ELF-1 (cell line): ENCODE measurements at regions not wholly inside any gene's neighbourhood (a gene's known extent, or its start where the extent isn't known, plus 50 kb on each side); places are given as distances from the start of the nearest gene placed in this dataset.
"Not testable (repeated sequence)": the region's sequence is repeated elsewhere in the genome, so short reads cannot be mapped to it uniquely, and the experiment has no call there.

Experiments used
- DNase-seq: peaks from one replicate; pipeline ENCODE4 v3.0.0-alpha.2; 2016; ENCODE audit warnings: low read depth, low spot score

DNA sequence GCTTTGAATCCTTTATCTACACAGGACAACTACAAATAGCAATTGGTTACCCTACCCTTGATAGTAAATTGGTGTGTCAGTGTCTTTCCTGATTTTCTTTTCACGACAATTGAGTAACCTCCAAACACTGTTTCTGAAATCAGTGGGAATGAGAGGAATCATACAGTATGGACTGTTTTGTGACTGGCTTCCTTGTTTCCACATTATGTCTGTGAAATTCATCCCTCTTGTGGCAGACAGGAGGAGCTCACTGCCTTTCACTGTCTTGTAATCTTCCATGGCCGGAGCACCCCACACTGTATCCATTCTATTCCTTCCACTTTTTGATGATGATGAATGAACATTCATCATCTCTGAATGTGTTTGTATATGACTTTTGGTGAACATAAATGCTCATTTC lies 164.0 kb upstream of the PZP start:
- no peak for DNase-seq

- DNase-seq, result no peak
Measured at GRCh38 chr12:9367828-9368227, 159.6 kb upstream of the PZP start.

DNA sequence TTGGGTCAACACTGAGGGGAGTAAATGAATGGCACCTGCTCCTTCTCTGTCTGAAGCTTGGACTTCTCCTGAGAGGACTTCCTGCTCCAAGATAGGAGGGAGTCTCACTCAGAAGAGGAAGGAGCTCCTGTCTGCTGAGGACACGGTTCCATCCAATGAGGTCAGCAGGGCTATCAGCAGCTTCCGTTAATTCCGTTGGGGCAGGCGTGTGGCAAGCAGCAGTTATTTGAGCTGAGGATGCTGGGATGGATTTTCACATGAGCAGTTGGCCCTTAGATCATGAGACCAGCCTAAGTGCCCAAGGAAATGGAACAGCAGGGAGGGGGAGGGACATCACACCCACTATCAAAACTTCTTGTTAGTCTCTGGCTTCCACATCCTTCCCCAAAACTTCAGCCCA lies 159.0 kb upstream of the PZP start:
- DNase-seq, result no peak

DNA sequence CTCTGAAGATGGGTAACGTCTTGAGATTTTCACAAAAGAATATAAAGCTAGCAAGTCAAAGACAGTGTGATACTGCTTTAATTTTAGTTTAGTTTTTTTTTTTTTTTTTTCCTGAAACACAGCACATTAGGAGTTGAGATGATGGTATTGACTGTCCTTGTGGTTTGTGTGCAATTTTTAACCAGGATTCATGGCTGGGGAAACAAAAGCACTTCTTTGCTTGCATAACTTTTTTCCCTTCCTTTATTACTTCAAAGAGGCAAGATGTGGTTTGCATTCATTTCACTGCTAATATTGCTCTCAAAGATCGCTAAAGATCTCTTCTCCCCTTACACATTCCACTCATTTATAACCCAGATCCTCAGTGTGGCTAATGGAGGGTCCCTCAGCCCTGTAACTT lies 157.1 kb upstream of the PZP start:
- DNase-seq, result no peak

GRCh38 chr12:9364224-9365176 lies 156.3 kb upstream of the PZP start:
- peak; percentile 86 for DNase-seq

DNA sequence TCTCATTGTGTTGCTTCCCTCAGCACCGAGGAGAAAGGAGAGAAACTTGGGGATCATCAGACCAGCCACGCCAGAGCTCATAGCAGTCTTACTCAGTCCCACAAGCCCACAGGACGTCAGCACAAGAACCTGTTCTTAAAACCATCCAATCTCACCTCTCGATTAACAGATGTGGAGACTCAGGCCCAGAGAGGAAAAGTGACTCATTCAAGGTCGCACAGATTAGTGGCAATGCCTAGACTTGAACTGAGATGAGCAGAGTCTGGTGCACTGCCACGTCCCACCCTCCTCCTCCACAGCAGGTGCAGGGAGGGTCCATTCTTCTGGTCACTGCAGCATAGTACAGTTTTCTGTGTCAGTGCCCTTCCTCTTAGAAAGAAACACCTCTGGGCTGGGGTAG lies 154.9 kb upstream of the PZP start:
- DNase-seq, result no peak

DNA sequence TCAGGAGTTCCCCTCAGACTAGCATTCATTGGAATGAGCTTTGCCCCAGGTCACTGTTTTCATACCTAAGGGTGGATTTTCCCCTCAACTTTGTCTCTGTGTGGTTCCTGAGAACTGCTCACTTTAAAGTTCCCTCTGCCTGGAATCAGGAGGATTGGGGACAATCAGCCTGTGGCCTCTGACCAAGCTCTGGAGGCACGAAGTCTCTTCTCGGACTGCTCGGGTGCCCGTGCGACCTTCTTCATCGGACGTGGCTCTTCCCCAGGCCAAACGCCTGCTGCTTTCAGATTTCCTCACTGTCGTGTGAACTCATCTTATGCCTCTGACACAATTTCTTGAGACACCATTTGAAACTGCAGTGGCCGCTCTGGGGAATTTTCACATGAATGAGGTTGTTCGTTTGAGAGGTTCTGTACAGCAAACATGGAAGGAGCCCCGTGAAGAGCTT lies 153.7 kb upstream of the PZP start:
- no peak for DNase-seq

- DNase-seq, result not testable (repeated sequence)
Measured at GRCh38 chr12:9354009-9354754, 146.0 kb upstream of the PZP start.

GRCh38 chr12:9351136-9351535 lies 142.9 kb upstream of the PZP start:
- DNase-seq, result no peak

DNA sequence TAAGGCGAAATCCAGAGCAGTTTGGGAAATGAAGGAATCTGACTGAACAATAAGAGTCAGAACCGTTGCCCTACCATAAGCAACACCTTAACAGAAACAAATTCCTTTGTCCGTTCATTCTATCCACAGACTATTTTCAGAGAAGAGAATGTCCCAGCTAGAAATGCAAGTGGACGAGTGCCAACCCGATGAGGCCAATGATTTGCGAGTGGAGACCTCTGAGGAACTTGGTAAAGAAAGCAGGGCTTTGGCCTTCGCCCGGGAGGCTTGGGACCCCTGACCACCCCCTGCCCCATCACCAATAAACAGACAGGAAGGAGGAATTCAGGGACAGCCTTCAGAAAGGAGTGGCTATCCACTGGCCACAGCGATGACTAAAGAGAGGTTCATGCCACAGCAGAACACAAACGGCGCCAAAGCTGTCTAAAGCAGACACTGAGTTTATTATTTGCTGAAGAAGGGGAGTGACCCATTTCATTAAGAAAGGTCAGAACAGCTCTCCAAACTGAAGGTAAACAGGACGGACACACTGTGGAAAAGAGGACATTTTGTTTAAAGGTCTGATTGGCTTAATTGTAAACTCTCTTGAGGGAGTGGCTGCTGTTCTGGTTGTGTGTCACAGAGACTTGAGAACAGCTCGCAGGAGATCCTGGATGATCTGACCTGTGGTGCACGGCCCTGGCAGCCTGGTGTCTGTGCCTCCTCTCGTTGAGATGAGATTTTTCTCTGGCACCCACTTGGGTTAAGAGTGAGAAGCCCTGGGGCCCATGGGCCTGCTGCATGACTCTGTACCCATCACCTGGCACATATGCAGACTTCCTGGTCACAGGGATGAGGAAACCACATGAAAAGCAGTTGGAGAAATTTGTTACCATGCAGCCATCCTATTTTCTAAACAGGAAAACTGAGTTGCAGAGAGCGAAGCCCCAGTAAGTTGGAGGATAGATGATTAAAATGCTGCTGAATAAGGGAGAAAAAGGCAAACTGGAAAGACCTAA lies 142.0 kb upstream of the PZP start:
- no peak for DNase-seq

DNA sequence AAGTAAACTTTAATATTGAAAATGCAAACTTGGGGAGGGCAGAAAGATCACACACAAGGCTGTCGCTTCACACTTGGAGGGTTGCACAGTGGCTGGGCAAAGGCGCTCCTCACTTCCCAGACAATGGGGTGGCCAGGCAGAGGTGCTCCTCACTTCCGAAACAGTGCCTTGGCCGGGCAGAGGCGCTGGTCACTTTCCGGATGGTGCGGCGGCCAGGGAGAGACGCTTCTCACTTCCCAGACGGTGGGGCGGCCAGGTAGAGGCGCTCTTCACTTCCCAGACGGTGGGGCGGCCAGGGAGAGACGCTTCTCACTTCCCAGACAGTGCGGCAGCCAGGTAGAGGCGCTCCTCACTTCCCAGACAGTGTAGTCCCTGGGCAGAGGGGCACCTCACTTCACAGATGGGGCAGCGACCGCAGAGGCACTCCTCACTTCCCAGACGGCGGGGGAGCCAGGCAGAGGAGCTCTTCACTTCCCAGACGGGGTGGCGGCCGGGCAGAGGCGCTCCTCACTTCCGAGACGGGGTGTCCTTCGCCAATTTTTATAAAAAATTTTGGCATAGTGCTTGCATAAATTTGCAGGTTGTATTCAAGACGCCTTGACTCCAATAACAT lies 140.8 kb upstream of the PZP start:
- no peak for DNase-seq

DNA sequence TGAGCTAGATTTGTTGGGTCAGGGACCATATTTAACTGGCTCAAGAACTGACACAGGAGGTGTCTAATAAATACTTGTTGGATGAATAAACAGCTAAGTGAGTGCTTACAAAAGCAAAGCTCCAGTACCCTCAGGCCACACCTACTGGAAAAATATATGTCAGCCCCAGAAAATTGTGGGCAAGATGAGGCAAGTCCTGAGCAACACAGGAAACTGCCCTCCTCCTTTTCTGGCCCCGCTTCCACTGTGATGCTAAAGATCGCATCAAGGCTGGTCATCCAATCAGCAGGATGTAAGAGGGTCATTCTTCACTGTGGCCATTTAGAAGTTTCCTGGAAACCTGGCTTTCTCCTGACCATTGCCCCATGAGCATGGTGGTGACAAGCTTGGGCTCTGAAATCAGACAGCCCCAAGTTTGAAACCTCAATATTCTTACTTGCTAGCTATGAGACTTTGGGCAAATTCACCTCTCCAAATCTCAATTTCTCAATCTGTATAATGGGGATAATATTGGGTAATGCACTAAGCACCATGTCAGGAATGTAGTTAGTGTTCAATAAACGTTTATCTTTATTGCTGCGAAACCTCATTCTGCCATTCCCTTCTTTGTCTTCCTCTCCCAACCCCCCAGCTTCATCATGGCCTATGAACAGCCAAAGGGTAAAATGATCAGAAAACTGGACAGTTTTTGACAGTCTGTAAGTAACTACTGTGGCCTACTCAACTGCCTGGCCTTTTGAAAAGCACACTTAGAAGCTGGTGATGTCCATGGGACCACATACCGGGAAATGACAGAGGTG lies 139.3 kb upstream of the PZP start:
- DNase-seq, result no peak

DNA sequence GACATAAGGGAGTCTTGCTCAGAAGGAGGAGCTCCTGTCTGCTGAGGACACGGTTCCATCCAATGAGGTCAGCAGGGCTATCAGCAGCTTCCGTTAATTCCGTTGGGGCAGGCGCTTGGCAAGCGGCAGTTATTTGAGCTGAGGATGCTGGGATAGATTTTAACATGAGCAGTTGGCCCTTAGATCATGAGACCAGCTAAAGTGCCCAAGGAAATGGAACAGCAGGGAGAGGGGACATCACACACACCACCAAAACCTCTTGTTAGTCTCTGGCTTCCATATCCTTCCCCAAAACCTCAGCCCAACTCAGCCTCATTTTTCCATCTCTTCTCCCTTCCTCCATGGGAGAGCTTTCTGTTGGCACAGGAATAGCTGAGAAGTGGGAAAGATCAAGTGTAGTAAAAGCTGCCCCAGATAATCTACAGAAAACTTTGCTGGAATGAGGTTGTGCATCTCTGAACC lies 138.7 kb upstream of the PZP start:
- no peak for DNase-seq

- no peak for DNase-seq
Measured at GRCh38 chr12:9345171-9345570, 137.0 kb upstream of the PZP start.

DNA sequence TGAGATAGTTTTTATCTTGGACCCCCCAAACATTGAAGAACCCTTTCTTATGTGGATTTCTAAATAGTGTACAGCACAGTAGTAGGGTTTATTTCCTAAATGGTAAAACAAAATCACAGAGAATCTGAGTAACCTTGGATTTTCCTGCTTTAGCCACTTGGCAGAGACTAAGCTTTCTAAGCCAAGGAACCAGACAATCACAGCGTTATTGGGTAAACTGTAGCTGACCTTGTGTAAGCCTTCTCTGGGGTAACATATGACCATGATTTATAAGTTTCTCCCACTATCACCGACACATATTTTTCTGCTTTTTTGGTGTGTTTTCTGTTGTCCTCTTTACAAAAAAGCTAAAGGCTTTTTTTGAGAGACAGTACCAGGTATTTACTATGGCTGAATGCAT lies 136.3 kb upstream of the PZP start:
- DNase-seq, result no peak

DNA sequence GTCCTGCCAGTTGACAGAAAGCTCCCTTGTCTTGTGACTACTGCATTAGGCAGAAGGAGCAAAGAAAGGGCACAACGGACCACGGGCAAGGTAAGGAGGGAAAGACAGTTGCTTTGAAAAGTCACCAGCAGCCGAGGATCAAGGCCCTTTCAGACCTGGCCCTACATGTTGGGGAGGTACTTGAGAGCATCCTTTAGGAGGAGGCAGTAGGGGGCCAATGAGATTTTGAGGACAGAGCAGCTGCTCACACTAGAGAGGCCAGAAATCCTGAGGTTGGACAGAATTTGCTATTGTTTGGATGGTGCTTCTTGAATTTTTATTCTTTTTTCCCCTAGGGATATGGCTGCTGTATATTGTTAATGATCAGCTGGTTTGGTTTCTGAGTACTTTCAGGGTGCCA lies 135.5 kb upstream of the PZP start:
- no peak for DNase-seq

DNA sequence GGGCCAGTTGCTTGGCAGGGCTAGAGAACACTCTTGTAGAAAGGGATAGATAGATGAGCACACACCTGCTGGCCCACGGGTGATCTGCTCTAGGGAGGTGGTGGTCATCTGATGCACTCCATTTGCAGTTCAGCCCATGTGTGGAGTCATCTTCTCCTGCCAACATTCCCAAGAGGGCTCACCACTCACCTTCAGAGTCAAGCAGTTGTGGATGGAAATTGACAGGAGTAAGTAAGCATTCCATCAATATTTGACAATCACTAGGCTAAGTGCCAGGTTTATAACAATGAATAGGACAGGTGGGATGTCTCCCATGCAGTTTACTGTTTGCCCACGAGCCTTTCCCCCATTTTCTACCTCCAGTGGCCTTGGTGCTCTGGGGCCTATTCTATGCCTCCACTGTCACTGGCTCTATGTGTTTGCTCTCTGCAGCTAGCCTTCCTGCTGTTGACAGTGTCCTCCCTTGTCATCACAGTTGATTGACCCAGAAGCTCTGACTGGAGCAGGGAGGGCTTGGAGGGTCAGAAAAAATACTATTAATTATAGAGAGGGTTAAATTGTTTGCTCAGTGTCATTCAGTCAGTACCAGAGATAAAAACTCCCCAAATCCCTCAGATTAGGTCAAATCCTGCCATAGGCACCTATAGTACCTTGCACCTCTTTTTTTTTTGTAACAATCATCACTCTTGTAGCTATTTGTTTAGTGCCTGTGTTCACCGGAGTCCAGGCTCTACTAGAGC lies 134.6 kb upstream of the PZP start:
- DNase-seq, result no peak

- no peak for DNase-seq
Measured at GRCh38 chr12:9341260-9341585, 133.0 kb upstream of the PZP start.

DNA sequence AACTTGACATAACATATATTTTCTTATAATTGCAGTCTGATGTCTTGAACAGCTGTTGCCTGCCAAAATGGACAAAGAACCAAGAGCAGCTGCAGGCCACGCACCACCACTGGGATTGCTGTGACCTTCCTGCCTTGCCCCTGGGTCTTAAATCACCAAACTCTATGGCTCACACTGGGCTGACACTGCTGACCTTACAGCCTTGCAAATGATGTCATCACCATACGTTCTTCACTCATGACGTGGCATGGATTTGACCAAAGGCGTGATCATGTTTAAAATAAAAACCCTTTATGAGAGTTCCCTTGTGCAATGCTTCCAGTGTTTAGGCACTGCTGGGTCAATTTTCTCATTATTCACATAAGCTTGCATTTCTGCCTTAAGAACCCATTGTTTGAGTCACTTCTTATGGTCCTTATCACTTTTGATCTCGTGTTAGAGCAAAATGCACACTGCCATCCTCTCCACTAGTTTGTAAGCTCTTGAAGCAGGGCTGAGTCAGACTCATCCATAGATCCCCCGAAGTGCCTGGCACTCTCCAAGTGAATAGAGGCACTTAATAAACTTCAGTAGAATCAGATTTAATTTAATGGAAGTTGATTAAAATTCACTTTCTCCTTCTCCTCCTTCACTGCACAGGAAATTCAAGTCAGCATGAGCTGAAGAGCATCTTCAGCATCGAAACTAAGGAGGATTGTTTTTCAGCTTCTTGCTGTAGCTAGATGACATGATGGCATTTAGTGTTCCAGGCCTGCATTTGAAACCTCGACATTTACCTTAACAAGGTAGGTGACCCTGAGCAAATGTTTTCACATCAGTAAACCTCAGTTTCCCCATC lies 132.4 kb upstream of the PZP start:
- DNase-seq, result no peak
